ENCODE measurements at regions not wholly inside any gene's neighbourhood (a gene's known extent, or its start where the extent isn't known, plus 50 kb on each side); places are given as distances from the start of the nearest gene placed in this dataset.

- TF ChIP-seq CTCF (IDR thresholded peaks at IDR 0.05) (no peak), POLR2A (IDR thresholded peaks at IDR 0.05) (no peak)
These were observed 443.9 kb downstream of the DIPK2A start for GRCh38 chr3:144415492-144415891.
